Erythroblast (primary cell): ENCODE measurements at regions not wholly inside any gene's neighbourhood (a gene's known extent, or its start where the extent isn't known, plus 50 kb on each side); places are given as distances from the start of the nearest gene placed in this dataset.

Source experiments
- GATA1 ChIP-seq: IDR thresholded peaks from 2 replicates; pipeline ENCODE4 v1.6.1; 2011; ENCODE audit warnings: low read depth, mild to moderate bottlenecking, control low read depth, low read length, moderate library complexity
- POLR2A ChIP-seq: IDR thresholded peaks from 2 replicates; pipeline ENCODE4 v1.6.1; 2011; ENCODE audit warnings: mild to moderate bottlenecking, low read length

- no peak for TF ChIP-seq POLR2A
- TF ChIP-seq GATA1 = no peak
Observed at GRCh38 chr18:24805156-24805555, 344.7 kb downstream of the HRH4 start.
